Osteoblast (primary cell): ENCODE measurements at regions not wholly inside any gene's neighbourhood (a gene's known extent, or its start where the extent isn't known, plus 50 kb on each side); places are given as distances from the start of the nearest gene placed in this dataset.
"Not testable (repeated sequence)": the region's sequence is repeated elsewhere in the genome, so short reads cannot be mapped to it uniquely, and the experiment has no call there.

Source experiments
- DNase-seq: peaks from one replicate; pipeline ENCODE4 v3.0.0; 2011; ENCODE audit warnings: low spot score, mixed read lengths; ENCODE audit not compliant: insufficient read length; ENCODE audit errors: missing footprints
- H2AFZ ChIP-seq: 2 replicates; pipeline ENCODE4 v1.6.0; 2011; ENCODE audit warnings: mild to moderate bottlenecking, low read length
- H3K27ac ChIP-seq: 2 replicates; pipeline ENCODE4 v1.5.1; 2011; ENCODE audit warnings: mild to moderate bottlenecking, low read depth, low read length, moderate library complexity
- H3K27me3 ChIP-seq: 2 replicates; pipeline ENCODE4 v1.6.0; 2012; ENCODE audit warnings: mild to moderate bottlenecking, control low read depth, inconsistent platforms, low read length, moderate library complexity; ENCODE audit not compliant: insufficient read depth
- H3K36me3 ChIP-seq: 2 replicates; pipeline ENCODE4 v1.5.1; 2011; ENCODE audit warnings: mild to moderate bottlenecking, low read length, control low read depth, moderate library complexity; ENCODE audit not compliant: insufficient read depth
- H3K4me1 ChIP-seq: 2 replicates; pipeline ENCODE4 v1.5.1; 2011; ENCODE audit warnings: mild to moderate bottlenecking, low read length, control low read depth, moderate library complexity; ENCODE audit not compliant: insufficient read depth
- H3K4me2 ChIP-seq: 2 replicates; pipeline ENCODE4 v1.6.0; 2011; ENCODE audit warnings: mild to moderate bottlenecking, low read length; ENCODE audit not compliant: insufficient read depth
- H3K4me3 ChIP-seq: fragments of 200-600 bp; sonication (generic); 3 replicates; pipeline ENCODE4 v1.5.1; 2012; ENCODE audit warnings: mild to moderate bottlenecking, low read length, inconsistent platforms; ENCODE audit not compliant: insufficient read depth
- H3K79me2 ChIP-seq: 2 replicates; pipeline ENCODE4 v1.6.0; 2012; ENCODE audit warnings: mild to moderate bottlenecking, low read length, control low read depth, inconsistent platforms; ENCODE audit not compliant: insufficient read depth
- H3K9me3 ChIP-seq: 2 replicates; pipeline ENCODE4 v1.5.1; 2011; ENCODE audit warnings: low read depth, low read length, control low read depth
- H4K20me1 ChIP-seq: 2 replicates; pipeline ENCODE4 v1.6.0; 2012; ENCODE audit warnings: mild to moderate bottlenecking, low read length, control low read depth; ENCODE audit not compliant: insufficient read depth
- CTCF ChIP-seq: IDR thresholded peaks from 2 replicates; pipeline ENCODE4 v1.5.1; 2011; ENCODE audit warnings: mild to moderate bottlenecking, low read depth, low read length, moderate library complexity; ENCODE audit errors: extremely low read depth

GRCh38 chr9:22508354-22508753 lies 61.7 kb downstream of the DMRTA1 start:
- not testable (repeated sequence) for H3K27ac ChIP-seq, H3K27me3 ChIP-seq, H3K36me3 ChIP-seq, H3K79me2 ChIP-seq, H2AFZ ChIP-seq, H4K20me1 ChIP-seq, H3K4me2 ChIP-seq, H3K9me3 ChIP-seq, DNase-seq, H3K4me1 ChIP-seq, H3K4me3 ChIP-seq

DNA sequence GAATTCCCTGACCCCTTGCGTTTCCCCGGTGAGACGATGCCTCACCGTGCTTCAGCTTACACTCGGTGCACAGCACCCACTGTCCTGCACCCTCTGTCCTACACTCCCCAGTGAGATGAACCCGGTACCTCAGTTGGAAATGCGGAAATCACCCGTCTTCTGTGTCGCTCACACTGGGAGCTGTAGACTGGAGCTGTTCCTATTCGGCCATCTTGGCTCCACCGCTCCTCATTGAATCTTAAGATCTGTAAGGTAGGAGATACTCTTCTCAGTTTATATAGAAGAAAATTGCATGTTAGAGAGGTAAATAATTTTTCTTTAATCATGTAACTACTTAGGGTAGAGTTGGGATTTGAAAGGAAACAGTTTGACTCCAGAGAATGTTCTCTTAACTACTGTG lies 62.2 kb downstream of the DMRTA1 start:
- H3K4me2 ChIP-seq, result no peak overlapping the region
- no peaks in the 10 kb centered on the region for H3K36me3 ChIP-seq
- H3K27ac ChIP-seq, result no peak overlapping the region
- no peak overlapping the region for H2AFZ ChIP-seq
- H4K20me1 ChIP-seq, result no peaks in the 10 kb centered on the region
- no peaks in the 10 kb centered on the region for H3K27me3 ChIP-seq
- H3K4me3 ChIP-seq, result no peak overlapping the region
- no peaks in the 10 kb centered on the region for H3K79me2 ChIP-seq
- H3K4me1 ChIP-seq, result no peaks in the 10 kb centered on the region
- DNase-seq, result no peak
- no peak for TF ChIP-seq CTCF
- no peaks in the 10 kb centered on the region for H3K9me3 ChIP-seq

- TF ChIP-seq CTCF, result no peak
- Histone ChIP-seq H3K4me1 (no peaks in the 10 kb centered on the region), H2AFZ (no peak overlapping the region), H4K20me1 (no peaks in the 10 kb centered on the region), H3K4me2 (no peak overlapping the region), H3K27me3 (no peaks in the 10 kb centered on the region), H3K36me3 (no peaks in the 10 kb centered on the region), H3K9me3 (no peaks in the 10 kb centered on the region), H3K79me2 (no peaks in the 10 kb centered on the region), H3K27ac (no peak overlapping the region), H3K4me3 (no peak overlapping the region)
- DNase-seq, result no peak
Observed at GRCh38 chr9:22512495-22512894, 65.9 kb downstream of the DMRTA1 start.

GRCh38 chr9:22514871-22515270 lies 68.2 kb downstream of the DMRTA1 start:
- no peak overlapping the region for H3K4me2 ChIP-seq
- no peaks in the 10 kb centered on the region for H4K20me1 ChIP-seq
- no peaks in the 10 kb centered on the region for H3K36me3 ChIP-seq
- no peak overlapping the region for H2AFZ ChIP-seq
- H3K9me3 ChIP-seq, result no peaks in the 10 kb centered on the region
- no peak overlapping the region for H3K4me3 ChIP-seq
- DNase-seq, result no peak
- H3K4me1 ChIP-seq, result no peaks in the 10 kb centered on the region
- H3K79me2 ChIP-seq, result no peaks in the 10 kb centered on the region
- no peaks in the 10 kb centered on the region for H3K27me3 ChIP-seq
- H3K27ac ChIP-seq, result no peak overlapping the region
- TF ChIP-seq CTCF, result no peak
